ENCODE measurements at regions not wholly inside any gene's neighbourhood (a gene's known extent, or its start where the extent isn't known, plus 50 kb on each side); places are given as distances from the start of the nearest gene placed in this dataset.

GRCh38 chr2:175234153-175234552 is 52.6 kb upstream of the ATP5MC3 start:
- DNase-seq: no peak

- no peak for DNase-seq
Measured at GRCh38 chr2:175233135-175233719, 51.7 kb upstream of the ATP5MC3 start.

Measured in cerebellar nuclear complex (tissue), 1 donor.